PC-9 (cell line): ENCODE measurements at regions not wholly inside any gene's neighbourhood (a gene's known extent, or its start where the extent isn't known, plus 50 kb on each side); places are given as distances from the start of the nearest gene placed in this dataset.

Source experiments
- BruUV-seq: library from RNA; stranded (reverse); fragments of 400-500 nt; replicated peaks from 2 replicates; lab custom pipeline; 2021; lab: Mats Ljungman, UMichigan
- CTCF ChIA-PET: fragments of 300-600 bp; sonication (Branson Sonifier 250); formaldehyde crosslinking; loops from one replicate; lab custom pipeline; 2022; ENCODE audit warnings: antibody characterized with exemption; lab: Charles Lee
- POLR2A ChIA-PET: fragments of 300-600 bp; sonication (Branson Sonifier 250); formaldehyde crosslinking; loops from one replicate; lab custom pipeline; 2022; ENCODE audit warnings: antibody characterized with exemption; ENCODE audit not compliant: unreplicated experiment; lab: Charles Lee
- DNase-seq, 2 experiments: peaks; one replicate each; pipeline versions ENCODE4 v3.0.0 to v3.0.0-alpha.2; 2015 to 2022; ENCODE audit warnings: mixed read lengths in 1 of 2
- H2AFZ ChIP-seq: fragments of 200-600 bp; sonication (generic); 2 replicates; pipeline ENCODE4 v1.8.1; 2017; ENCODE audit warnings: antibody characterized with exemption
- H3F3A ChIP-seq: fragments of 200-600 bp; sonication (generic); 2 replicates; pipeline ENCODE4 v1.8.1; 2017; ENCODE audit warnings: antibody characterized with exemption, mild to moderate bottlenecking, low read depth; ENCODE audit not compliant: insufficient read depth
- H3K27ac ChIP-seq: fragments of 200-600 bp; sonication (generic); 2 replicates; pipeline ENCODE4 v1.6.1; 2016; ENCODE audit warnings: mixed run types
- H3K27me3 ChIP-seq: fragments of 200-600 bp; sonication (generic); 2 replicates; pipeline ENCODE4 v1.6.1; 2016; ENCODE audit warnings: low read depth, mixed run types; ENCODE audit not compliant: insufficient read depth
- H3K36me3 ChIP-seq: fragments of 200-600 bp; sonication (generic); 2 replicates; pipeline ENCODE4 v1.6.1; 2016; ENCODE audit warnings: low read depth, mixed run types
- H3K4me1 ChIP-seq: fragments of 200-600 bp; sonication (generic); replicated peaks from 2 replicates; pipeline ENCODE4 v1.6.1; 2016; ENCODE audit warnings: mixed run types; ENCODE audit not compliant: insufficient read depth
- H3K4me2 ChIP-seq: fragments of 200-600 bp; sonication (generic); 2 replicates; pipeline ENCODE4 v1.6.1; 2017; ENCODE audit warnings: mixed run types
- H3K4me3 ChIP-seq: fragments of 200-600 bp; sonication (generic); 2 replicates; pipeline ENCODE4 v1.6.1; 2016; ENCODE audit warnings: mixed run types
- H3K79me2 ChIP-seq: fragments of 200-600 bp; sonication (generic); 2 replicates; pipeline ENCODE4 v1.6.1; 2017; ENCODE audit warnings: low read depth, mixed run types
- H3K9me2 ChIP-seq: fragments of 200-600 bp; sonication (generic); 2 replicates; pipeline ENCODE4 v1.8.1; 2017; ENCODE audit warnings: mild to moderate bottlenecking; ENCODE audit not compliant: insufficient read depth
- H3K9me3 ChIP-seq: fragments of 200-600 bp; sonication (generic); 2 replicates; pipeline ENCODE4 v1.8.1; 2016; ENCODE audit warnings: low read depth; ENCODE audit not compliant: insufficient read depth
- H4K20me1 ChIP-seq: fragments of 200-600 bp; sonication (generic); 2 replicates; pipeline ENCODE4 v1.8.1; 2017; ENCODE audit not compliant: insufficient read depth
- CTCF ChIP-seq: fragments of 200-600 bp; sonication (generic); conservative IDR thresholded peaks from 2 replicates; pipeline ENCODE4 v1.6.1; 2017; ENCODE audit warnings: mixed run types, antibody characterized with exemption, mild to moderate bottlenecking, moderate library complexity
- EZH2 ChIP-seq: fragments of 200-600 bp; sonication (generic); IDR thresholded peaks from 2 replicates; pipeline ENCODE4 v1.8.0; 2017; ENCODE audit warnings: antibody characterized with exemption, low read depth
- intact Hi-C: fragments of 100-400 bp; cut with micrococcal nuclease; formaldehyde crosslinking; loops from one replicate; pipeline ENCODE4 v1.10.0; 2022; ENCODE audit not compliant: unreplicated experiment

GRCh38 chr16:54442864-54443263 is 156.3 kb upstream of the IRX3 start:
- Histone ChIP-seq H3K27ac (no peak overlapping the region), H3K27me3 (no peaks in the 10 kb centered on the region; the same call in 1 of the 2 replicates), H3K4me1 (peaks cover 20% of the 10 kb centered on the region), H3K4me3 (no peak overlapping the region), H3K79me2 (no peaks in the 10 kb centered on the region), H4K20me1 (no peaks in the 10 kb centered on the region), H3F3A (peaks cover 11% of the 10 kb centered on the region; the same call in 1 of the 2 replicates), H3K36me3 (no peaks in the 10 kb centered on the region), H2AFZ (no peak overlapping the region), H3K9me3 (no peaks in the 10 kb centered on the region; the same call in 1 of the 2 replicates), H3K4me2 (no peak overlapping the region), H3K9me2 (no peaks in the 10 kb centered on the region)
- TF ChIP-seq EZH2 (no peak), CTCF (no peak)
- no peak for DNase-seq
- BruUV-seq, result no TSS peak
- ChIA-PET CTCF (interaction anchor here (0.6 kb wide), 1 partner anchor 53 kb away, joined by 4 read pairs; no protein-coding TSS in a partner anchor), POLR2A (no interaction called here)
- intact Hi-C loops, result no loop called here

- no peaks in the 10 kb centered on the region for H3K4me1 ChIP-seq
- no peak overlapping the region for H3K4me3 ChIP-seq
- no peaks in the 10 kb centered on the region for H3K79me2 ChIP-seq
- no peak overlapping the region for H2AFZ ChIP-seq
- H4K20me1 ChIP-seq, result no peaks in the 10 kb centered on the region
- DNase-seq, result no peak
- intact Hi-C loops, result no loop called here
- H3F3A ChIP-seq, result no peaks in the 10 kb centered on the region
- H3K4me2 ChIP-seq, result no peak overlapping the region
- H3K27ac ChIP-seq, result no peak overlapping the region
- H3K9me2 ChIP-seq, result no peaks in the 10 kb centered on the region
- POLR2A ChIA-PET, result no interaction called here
- CTCF ChIA-PET, result no interaction called here
- H3K27me3 ChIP-seq, result no peaks in the 10 kb centered on the region; the same call in 1 of the 2 replicates
- no peaks in the 10 kb centered on the region; the same call in 1 of the 2 replicates for H3K9me3 ChIP-seq
- H3K36me3 ChIP-seq, result no peaks in the 10 kb centered on the region
- BruUV-seq, result no TSS peak
- no peak for TF ChIP-seq CTCF
- TF ChIP-seq EZH2, result no peak
Measured at GRCh38 chr16:54438469-54438868, 151.9 kb upstream of the IRX3 start.

GRCh38 chr16:54437921-54438320 is 151.3 kb upstream of the IRX3 start:
- no peaks in the 10 kb centered on the region; the same call in 1 of the 2 replicates for H3K9me3 ChIP-seq
- POLR2A ChIA-PET, result no interaction called here
- no peaks in the 10 kb centered on the region for H3F3A ChIP-seq
- no peaks in the 10 kb centered on the region for H3K79me2 ChIP-seq
- H3K4me3 ChIP-seq, result no peak overlapping the region
- no peaks in the 10 kb centered on the region for H3K4me1 ChIP-seq
- H2AFZ ChIP-seq, result no peak overlapping the region
- H4K20me1 ChIP-seq, result no peaks in the 10 kb centered on the region
- CTCF ChIA-PET, result no interaction called here
- no peaks in the 10 kb centered on the region for H3K36me3 ChIP-seq
- no peaks in the 10 kb centered on the region for H3K9me2 ChIP-seq
- H3K27me3 ChIP-seq, result no peaks in the 10 kb centered on the region; the same call in 1 of the 2 replicates
- intact Hi-C loops, result no loop called here
- BruUV-seq, result no TSS peak
- TF ChIP-seq CTCF (no peak), EZH2 (no peak)
- H3K27ac ChIP-seq, result no peak overlapping the region
- H3K4me2 ChIP-seq, result no peak overlapping the region
- DNase-seq, result no peak
